Common myeloid progenitor, CD34-positive (primary cell): ENCODE measurements at regions not wholly inside any gene's neighbourhood (a gene's known extent, or its start where the extent isn't known, plus 50 kb on each side); places are given as distances from the start of the nearest gene placed in this dataset.

Experiments
- CTCF ChIA-PET: fragments of 350-600 bp; sonication (Branson Sonifier 250); formaldehyde crosslinking; loops from one replicate; lab custom pipeline; 2021; ENCODE audit warnings: antibody characterized with exemption; lab: Charles Lee
- POLR2A ChIA-PET: fragments of 350-600 bp; sonication (Branson Sonifier 250); formaldehyde crosslinking; loops from one replicate; lab custom pipeline; 2021; ENCODE audit warnings: antibody characterized with exemption; lab: Charles Lee
- DNase-seq, 3 donors: peaks; one replicate each; pipeline versions ENCODE4 v3.0.0 to v3.0.0-alpha.2; 2013
- H3K27ac ChIP-seq, 2 experiments: 1 replicate in 1 of 2; 2 replicates in 1 of 2; pipeline ENCODE4 v1.7.0; 2013; ENCODE audit warnings: inconsistent platforms in 2 of 2, low read length in 2 of 2, mild to moderate bottlenecking in 2 of 2, low read depth in 1 of 2, moderate library complexity in 1 of 2; ENCODE audit not compliant: severe bottlenecking in 2 of 2, insufficient read depth in 1 of 2, poor library complexity in 1 of 2
- H3K27me3 ChIP-seq, 5 experiments: replicated peaks in 2 of 5; 1 replicate in 3 of 5; 2 replicates in 2 of 5; pipeline versions ENCODE4 v1.6.1 to v1.7.0; 2013; ENCODE audit warnings: low read length in 4 of 5, mild to moderate bottlenecking in 2 of 5, moderate library complexity in 2 of 5, inconsistent platforms in 1 of 5; ENCODE audit not compliant: insufficient read depth in 5 of 5, control insufficient read depth in 4 of 5
- H3K36me3 ChIP-seq, 4 experiments: 1 replicate in 2 of 4; 2 replicates in 2 of 4; pipeline versions ENCODE4 v1.6.1 to v1.7.0; 2013; ENCODE audit warnings: low read length in 3 of 4, control low read depth in 1 of 4, mild to moderate bottlenecking in 1 of 4; ENCODE audit not compliant: control insufficient read depth in 4 of 4, insufficient read depth in 4 of 4
- H3K4me1 ChIP-seq, 4 experiments: 1 replicate in 3 of 4; 2 replicates in 1 of 4; pipeline versions ENCODE4 v1.6.1 to v1.7.1; 2013; ENCODE audit warnings: low read length in 3 of 4, mild to moderate bottlenecking in 3 of 4, control low read depth in 1 of 4, inconsistent platforms in 1 of 4, moderate library complexity in 1 of 4; ENCODE audit not compliant: control insufficient read depth in 4 of 4, insufficient read depth in 4 of 4; ENCODE audit errors: control extremely low read depth in 1 of 4
- H3K4me3 ChIP-seq, 7 experiments: 1 replicate in 4 of 7; 2 replicates in 3 of 7; pipeline versions ENCODE4 v1.5.1 to v1.7.0; 2013; ENCODE audit warnings: mild to moderate bottlenecking in 7 of 7, low read length in 6 of 7, moderate library complexity in 6 of 7, inconsistent platforms in 2 of 7, low read depth in 2 of 7, control low read depth in 1 of 7; ENCODE audit not compliant: insufficient read depth in 4 of 7, control insufficient read depth in 1 of 7; ENCODE audit errors: extremely low read depth in 1 of 7
- H3K9me3 ChIP-seq, 5 experiments: 1 replicate in 4 of 5; 2 replicates in 1 of 5; pipeline versions ENCODE4 v1.6.1 to v1.7.1; 2013; ENCODE audit warnings: low read length in 4 of 5, mild to moderate bottlenecking in 2 of 5, inconsistent platforms in 1 of 5, low read depth in 1 of 5, moderate library complexity in 1 of 5; ENCODE audit not compliant: control insufficient read depth in 4 of 5, insufficient read depth in 2 of 5; ENCODE audit errors: control extremely low read depth in 1 of 5
- WGBS: methylation state at CpG from one replicate; pipeline ENCODE4 v1.1.5; 2013; ENCODE audit not compliant: insufficient coverage; 5-methylcytosine and 5-hydroxymethylcytosine counted together

GRCh38 chr3:154598166-154598565 lies 168.2 kb upstream of the GPR149 start:
- H3K27me3 ChIP-seq = no peaks in the 10 kb centered on the region
- H3K9me3 ChIP-seq = peaks cover 0 to 10% (median 0%) of the 10 kb centered on the region in 5 experiments
- no peak for DNase-seq
- ChIA-PET CTCF (no interaction called here), POLR2A (no interaction called here)
- no peak overlapping the region for H3K4me3 ChIP-seq
- H3K27ac ChIP-seq = no peak overlapping the region
- 92% methylated on average over 3 of the region's 3 CpGs for WGBS
- no peaks in the 10 kb centered on the region for H3K36me3 ChIP-seq
- H3K4me1 ChIP-seq = peaks cover 0 to 9% (median 1%) of the 10 kb centered on the region in 4 experiments

GRCh38 chr3:154590675-154591384 lies 160.8 kb upstream of the GPR149 start:
- DNase-seq = no peak
- H3K27me3 ChIP-seq = no peaks in the 10 kb centered on the region
- ChIA-PET CTCF (no interaction called here), POLR2A (interaction anchor here (0.6 kb wide), 1 partner anchor 84 kb away, joined by 3 read pairs; no protein-coding TSS in a partner anchor)
- WGBS = no CpG with 5 or more reads among the region's 3 CpGs
- H3K27ac ChIP-seq = no peak overlapping the region
- no peaks in the 10 kb centered on the region for H3K4me1 ChIP-seq
- no peak overlapping the region for H3K4me3 ChIP-seq
- H3K9me3 ChIP-seq = no peaks in the 10 kb centered on the region
- no peaks in the 10 kb centered on the region for H3K36me3 ChIP-seq

- CTCF ChIA-PET = no interaction called here
- no peaks in the 10 kb centered on the region for H3K9me3 ChIP-seq
- no peaks in the 10 kb centered on the region for H3K27me3 ChIP-seq
- 90% methylated on average over 3 of the region's 3 CpGs for WGBS
- POLR2A ChIA-PET = no interaction called here
- no peak overlapping the region for H3K27ac ChIP-seq
- DNase-seq = no peak
- H3K4me3 ChIP-seq = no peak overlapping the region
- H3K4me1 ChIP-seq = no peaks in the 10 kb centered on the region
- H3K36me3 ChIP-seq = no peaks in the 10 kb centered on the region
These were observed 158.8 kb upstream of the GPR149 start for GRCh38 chr3:154588831-154589230.

GRCh38 chr3:154584974-154585373 lies 155.0 kb upstream of the GPR149 start:
- CTCF ChIA-PET = no interaction called here

GRCh38 chr3:154584041-154584440 lies 154.1 kb upstream of the GPR149 start:
- ChIA-PET POLR2A (no interaction called here), CTCF (no interaction called here)
- no peaks in the 10 kb centered on the region for H3K36me3 ChIP-seq
- no peak overlapping the region for H3K27ac ChIP-seq
- H3K4me3 ChIP-seq = no peak overlapping the region
- 92% methylated on average over 2 of the region's 4 CpGs for WGBS
- no peaks in the 10 kb centered on the region for H3K9me3 ChIP-seq
- no peaks in the 10 kb centered on the region for H3K27me3 ChIP-seq
- no peak for DNase-seq
- H3K4me1 ChIP-seq = no peaks in the 10 kb centered on the region

More at GRCh38 chr3:154584974-154585373, 155.0 kb upstream of the GPR149 start:
- Histone ChIP-seq H3K27me3 (no peaks in the 10 kb centered on the region), H3K27ac (no peak overlapping the region), H3K9me3 (no peaks in the 10 kb centered on the region), H3K4me1 (no peaks in the 10 kb centered on the region), H3K36me3 (no peaks in the 10 kb centered on the region), H3K4me3 (no peak overlapping the region)
- POLR2A ChIA-PET = no interaction called here
- DNase-seq = peak in 2 of 3 donors; percentile 3 to 5

GRCh38 chr3:154583086-154583634 lies 153.2 kb upstream of the GPR149 start:
- WGBS = no CpG with 5 or more reads among the region's 4 CpGs
- POLR2A ChIA-PET = no interaction called here
- CTCF ChIA-PET = no interaction called here

GRCh38 chr3:154582501-154582900 lies 152.5 kb upstream of the GPR149 start:
- Histone ChIP-seq H3K36me3 (no peaks in the 10 kb centered on the region), H3K4me3 (no peak overlapping the region), H3K9me3 (no peaks in the 10 kb centered on the region), H3K27ac (no peak overlapping the region), H3K27me3 (no peaks in the 10 kb centered on the region), H3K4me1 (no peaks in the 10 kb centered on the region)
- CTCF ChIA-PET = no interaction called here
- DNase-seq = no peak
- POLR2A ChIA-PET = no interaction called here

More at GRCh38 chr3:154583086-154583634, 153.2 kb upstream of the GPR149 start:
- H3K36me3 ChIP-seq = no peaks in the 10 kb centered on the region
- H3K4me3 ChIP-seq = no peak overlapping the region
- H3K9me3 ChIP-seq = no peaks in the 10 kb centered on the region
- no peak overlapping the region for H3K27ac ChIP-seq
- DNase-seq = no peak
- no peaks in the 10 kb centered on the region for H3K4me1 ChIP-seq
- H3K27me3 ChIP-seq = no peaks in the 10 kb centered on the region
